Omental fat pad (tissue), 3 donors: ENCODE measurements at regions not wholly inside any gene's neighbourhood (a gene's known extent, or its start where the extent isn't known, plus 50 kb on each side); places are given as distances from the start of the nearest gene placed in this dataset.

Experiments
- ATAC-seq: fragments of 150-250 bp; one replicate; pipeline ENCODE4 v1.9.1; 2016; ENCODE audit warnings: mild to moderate bottlenecking, moderate library complexity; ENCODE audit not compliant: low FRiP score
- DNase-seq: peaks from one replicate; pipeline ENCODE4 v3.0.0-alpha.2; 2019; ENCODE audit warnings: low spot score
- TF ChIP-seq, protein P1 (sequence below), 3 donors: fragments of 450-650 bp; IDR thresholded peaks; one replicate each; pipeline ENCODE4 v1.5.1; 2016 to 2017; ENCODE audit warnings: antibody characterized with exemption in 3 of 3, mild to moderate bottlenecking in 3 of 3, moderate library complexity in 2 of 3

DNA sequence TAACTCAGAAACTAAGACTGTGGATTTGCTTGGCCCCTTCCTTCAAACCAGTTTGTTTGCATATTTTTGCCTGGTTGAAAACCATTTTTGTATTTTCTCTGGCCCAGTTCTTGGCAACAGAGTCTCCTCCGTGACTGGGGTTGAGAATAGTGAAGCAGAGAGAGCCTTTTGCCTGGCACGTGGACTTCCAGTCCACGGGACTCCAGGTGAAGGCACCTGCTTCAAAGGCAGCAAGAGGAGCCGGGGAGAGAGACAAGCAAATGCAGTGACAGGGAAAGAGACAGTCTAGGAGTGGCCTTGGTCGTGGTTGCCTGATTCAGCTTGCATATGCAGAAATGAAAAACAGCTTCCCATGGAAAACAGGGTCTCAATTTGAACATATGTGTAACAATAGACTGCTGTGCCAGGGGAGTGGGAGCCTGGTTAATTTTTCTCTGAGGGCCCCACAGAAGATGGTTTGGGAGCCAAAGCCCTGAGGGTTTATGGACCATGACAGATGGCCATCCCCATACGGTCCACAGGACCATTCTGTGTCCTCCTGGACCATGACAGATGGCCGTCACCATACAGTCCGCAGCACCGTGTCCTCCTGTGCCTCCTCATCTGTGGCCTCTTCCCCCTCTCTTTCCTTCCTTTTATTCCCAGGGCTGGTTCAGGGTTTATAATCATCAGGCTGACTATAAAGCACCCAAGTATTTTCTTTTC lies 272.2 kb upstream of the RASGEF1B start:
- ATAC-seq (no peak), DNase-seq (no peak)
- TF ChIP-seq, protein P1, sequence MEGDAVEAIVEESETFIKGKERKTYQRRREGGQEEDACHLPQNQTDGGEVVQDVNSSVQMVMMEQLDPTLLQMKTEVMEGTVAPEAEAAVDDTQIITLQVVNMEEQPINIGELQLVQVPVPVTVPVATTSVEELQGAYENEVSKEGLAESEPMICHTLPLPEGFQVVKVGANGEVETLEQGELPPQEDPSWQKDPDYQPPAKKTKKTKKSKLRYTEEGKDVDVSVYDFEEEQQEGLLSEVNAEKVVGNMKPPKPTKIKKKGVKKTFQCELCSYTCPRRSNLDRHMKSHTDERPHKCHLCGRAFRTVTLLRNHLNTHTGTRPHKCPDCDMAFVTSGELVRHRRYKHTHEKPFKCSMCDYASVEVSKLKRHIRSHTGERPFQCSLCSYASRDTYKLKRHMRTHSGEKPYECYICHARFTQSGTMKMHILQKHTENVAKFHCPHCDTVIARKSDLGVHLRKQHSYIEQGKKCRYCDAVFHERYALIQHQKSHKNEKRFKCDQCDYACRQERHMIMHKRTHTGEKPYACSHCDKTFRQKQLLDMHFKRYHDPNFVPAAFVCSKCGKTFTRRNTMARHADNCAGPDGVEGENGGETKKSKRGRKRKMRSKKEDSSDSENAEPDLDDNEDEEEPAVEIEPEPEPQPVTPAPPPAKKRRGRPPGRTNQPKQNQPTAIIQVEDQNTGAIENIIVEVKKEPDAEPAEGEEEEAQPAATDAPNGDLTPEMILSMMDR (IDR thresholded peaks at IDR 0.05): no peak

DNA sequence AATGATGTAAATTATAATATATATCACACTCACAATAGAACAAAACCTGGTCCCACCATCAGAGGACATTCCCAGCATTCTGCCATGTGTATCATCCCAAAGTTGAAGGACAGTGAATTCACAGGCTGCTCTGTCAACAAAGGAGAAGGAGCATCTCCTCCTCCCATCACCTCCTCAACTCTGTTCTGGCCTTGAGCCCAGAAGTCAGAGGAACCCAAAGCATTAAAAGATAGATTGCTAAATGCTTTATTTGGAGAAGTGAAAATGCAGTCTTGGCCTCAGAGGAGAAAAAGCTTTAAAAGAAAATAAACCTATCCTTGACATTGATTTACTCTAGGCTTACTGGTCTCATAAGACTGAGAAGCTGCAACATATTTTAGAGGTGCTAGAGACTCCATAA lies 268.8 kb upstream of the RASGEF1B start:
- TF ChIP-seq, protein P1 (IDR thresholded peaks at IDR 0.05): no peak
- no peak for ATAC-seq
- DNase-seq: no peak

DNA sequence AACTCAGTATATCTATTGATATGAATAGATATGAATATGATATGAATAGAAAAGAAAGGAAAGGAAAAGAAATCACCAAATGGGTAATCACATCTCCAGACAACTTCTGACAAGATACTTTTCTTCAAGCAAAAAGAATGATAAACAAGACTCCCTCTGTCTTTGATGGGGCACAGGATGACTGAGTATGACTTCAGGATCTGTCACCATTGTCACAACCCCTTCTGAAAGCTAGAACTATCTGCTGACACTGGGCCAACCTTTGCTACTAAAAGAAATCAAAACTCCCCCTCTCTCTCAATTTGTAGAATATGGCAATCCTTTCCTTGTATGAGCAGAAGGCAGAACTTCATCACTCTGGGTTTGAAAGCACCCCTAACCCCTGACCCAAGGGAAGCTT lies 267.2 kb upstream of the RASGEF1B start:
- ATAC-seq: no peak
- DNase-seq: no peak
- TF ChIP-seq, protein P1 (IDR thresholded peaks at IDR 0.05): no peak

DNA sequence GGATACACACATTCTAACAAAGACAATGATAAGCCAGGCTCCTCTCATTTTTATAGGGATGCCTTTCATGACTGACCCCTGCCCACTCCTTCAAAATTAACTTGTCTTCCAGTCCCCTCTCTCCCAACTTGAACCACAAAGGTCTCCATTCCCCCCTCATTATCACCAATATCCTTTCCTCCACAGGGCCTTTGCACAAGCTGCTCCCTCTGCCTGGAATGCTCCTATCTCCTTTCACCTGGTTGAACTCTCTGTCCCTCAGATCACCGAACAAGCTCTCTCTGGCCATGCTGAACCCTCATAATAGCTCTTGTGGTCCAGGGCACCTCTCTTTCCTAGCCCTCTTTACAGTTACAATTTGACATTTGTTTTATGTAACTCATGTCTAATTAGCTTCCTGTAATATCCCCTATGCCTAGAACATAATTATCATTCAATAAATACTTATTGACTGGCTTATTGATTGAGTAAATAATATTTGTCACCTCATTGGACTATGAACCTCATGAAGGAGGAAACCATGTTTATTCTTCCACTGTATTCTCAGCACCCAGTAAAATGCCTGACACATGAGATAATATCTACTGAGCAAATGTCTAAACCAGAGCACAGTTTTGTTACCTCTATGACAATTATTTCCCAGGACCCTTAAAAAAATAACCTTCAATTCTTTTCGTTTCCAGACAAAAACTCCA lies 266.3 kb upstream of the RASGEF1B start:
- DNase-seq (no peak), ATAC-seq (no peak)
- TF ChIP-seq, protein P1 (IDR thresholded peaks at IDR 0.05): no peak

DNA sequence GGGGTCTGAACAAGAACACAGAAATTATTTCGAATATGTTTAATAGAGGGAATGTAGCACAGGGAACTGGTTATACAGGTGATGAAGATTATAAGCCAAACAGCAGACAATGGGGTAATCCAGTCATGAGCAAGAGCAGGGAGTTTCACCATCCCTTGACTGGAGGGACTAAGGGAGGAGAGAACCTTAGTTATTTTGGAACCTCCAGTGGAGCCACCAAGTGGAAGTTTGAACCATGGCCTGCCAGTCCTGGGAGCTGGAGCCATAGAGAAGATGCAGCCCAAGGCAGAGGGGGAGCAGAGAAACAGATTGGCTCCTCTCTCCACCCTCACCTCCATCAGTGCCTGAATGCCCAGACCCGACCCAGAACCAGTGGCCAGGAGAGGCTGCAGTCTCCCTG lies 264.6 kb upstream of the RASGEF1B start:
- no peak for ATAC-seq
- TF ChIP-seq, protein P1 (IDR thresholded peaks at IDR 0.05): no peak
- no peak for DNase-seq

DNA sequence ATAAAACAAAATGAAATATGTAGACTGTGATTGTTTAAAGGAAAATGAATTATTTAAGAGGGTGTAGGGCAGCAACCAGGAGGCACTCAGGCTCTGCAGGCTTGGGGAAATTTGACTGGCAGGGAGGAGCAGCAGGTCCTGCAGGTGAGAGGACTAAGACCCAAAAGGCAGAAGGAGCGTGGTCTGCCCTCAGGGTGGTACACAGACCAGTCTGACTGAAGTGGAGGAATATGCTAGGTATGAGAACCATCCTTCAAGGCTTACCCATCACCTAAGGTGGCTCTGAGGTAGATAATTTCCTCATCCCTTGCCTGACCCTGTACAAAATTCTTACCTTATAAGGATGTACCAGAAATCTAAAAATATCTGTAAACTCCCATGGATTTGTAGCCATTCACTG lies 261.3 kb upstream of the RASGEF1B start:
- TF ChIP-seq, protein P1 (IDR thresholded peaks at IDR 0.05): no peak
- DNase-seq (no peak), ATAC-seq (no peak)

DNA sequence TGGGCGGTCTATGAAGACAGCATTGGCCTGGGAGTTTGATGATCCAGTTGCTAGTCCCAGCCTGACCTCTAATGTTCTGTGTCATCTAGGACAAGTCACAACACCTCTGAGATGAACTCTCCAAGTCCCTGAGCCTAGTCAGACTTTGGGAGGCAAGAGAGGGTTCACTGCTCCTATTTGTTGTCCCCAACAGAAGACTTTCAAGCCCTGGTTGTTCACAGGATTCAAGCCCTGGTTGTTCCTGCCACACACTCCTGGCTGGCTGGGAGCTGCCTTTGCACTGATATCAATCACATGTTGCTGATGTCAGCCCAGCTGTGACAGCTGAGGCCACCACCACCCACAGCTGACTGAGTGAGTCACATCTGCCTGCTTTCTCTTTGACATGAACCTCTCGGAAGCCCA lies 253.2 kb upstream of the RASGEF1B start:
- no peak for ATAC-seq
- no peak for DNase-seq
- TF ChIP-seq, protein P1 (IDR thresholded peaks at IDR 0.05): no peak
